Activated naive CD8-positive, alpha-beta T cell treated with anti-CD3 and anti-CD28 coated beads for 36 hours (primary cell): ENCODE measurements at regions not wholly inside any gene's neighbourhood (a gene's known extent, or its start where the extent isn't known, plus 50 kb on each side); places are given as distances from the start of the nearest gene placed in this dataset.
A peak's percentile ranks its signal among the peaks of the same experiment; 100 is the strongest.
"Not testable (repeated sequence)": the region's sequence is repeated elsewhere in the genome, so short reads cannot be mapped to it uniquely, and the experiment has no call there.

Experiments used
- DNase-seq: peaks from one replicate; pipeline ENCODE4 v3.0.0; 2021
- H3K27ac Mint-ChIP-seq: one replicate; pipeline ENCODE4 v1.8.0; 2022; ENCODE audit warnings: mild to moderate bottlenecking, moderate library complexity, mixed read lengths
- H3K27me3 Mint-ChIP-seq: one replicate; pipeline ENCODE4 v1.8.0; 2022; ENCODE audit warnings: mild to moderate bottlenecking, mixed read lengths
- H3K36me3 Mint-ChIP-seq: one replicate; pipeline ENCODE4 v1.8.0; 2021; ENCODE audit warnings: mild to moderate bottlenecking, mixed read lengths
- H3K4me1 Mint-ChIP-seq: one replicate; pipeline ENCODE4 v1.8.0; 2021; ENCODE audit warnings: mixed read lengths
- H3K4me3 Mint-ChIP-seq: one replicate; pipeline ENCODE4 v1.8.0; 2022; ENCODE audit warnings: mild to moderate bottlenecking, moderate library complexity, mixed read lengths
- H3K9me3 Mint-ChIP-seq: one replicate; pipeline ENCODE4 v1.8.0; 2022; ENCODE audit warnings: mixed read lengths

DNA sequence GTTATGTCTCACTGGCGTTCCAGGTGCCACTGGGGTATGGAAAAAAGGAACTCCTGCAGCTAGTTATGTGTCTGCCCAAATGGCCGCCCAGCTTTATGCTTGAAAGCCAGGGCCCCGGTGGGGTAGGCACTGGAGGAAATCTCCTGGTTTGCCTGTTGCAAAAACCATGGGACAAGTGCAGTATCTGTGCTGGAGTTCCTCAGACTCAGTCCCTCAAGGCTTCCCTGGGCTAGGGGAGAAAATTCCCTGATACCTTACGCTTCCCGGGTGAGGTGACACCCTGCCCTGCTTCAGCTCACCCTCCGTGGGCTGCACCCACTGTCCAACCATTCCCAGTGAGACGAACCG is 90.3 kb upstream of the CDK6 start:
- Mint-ChIP-seq H3K27ac (no peak overlapping the region), H3K27me3 (peaks cover 16% of the 10 kb centered on the region), H3K36me3 (peaks cover 6% of the 10 kb centered on the region), H3K9me3 (peaks cover 17% of the 10 kb centered on the region), H3K4me3 (no peak overlapping the region), H3K4me1 (no peaks in the 10 kb centered on the region)
- no peak for DNase-seq

DNA sequence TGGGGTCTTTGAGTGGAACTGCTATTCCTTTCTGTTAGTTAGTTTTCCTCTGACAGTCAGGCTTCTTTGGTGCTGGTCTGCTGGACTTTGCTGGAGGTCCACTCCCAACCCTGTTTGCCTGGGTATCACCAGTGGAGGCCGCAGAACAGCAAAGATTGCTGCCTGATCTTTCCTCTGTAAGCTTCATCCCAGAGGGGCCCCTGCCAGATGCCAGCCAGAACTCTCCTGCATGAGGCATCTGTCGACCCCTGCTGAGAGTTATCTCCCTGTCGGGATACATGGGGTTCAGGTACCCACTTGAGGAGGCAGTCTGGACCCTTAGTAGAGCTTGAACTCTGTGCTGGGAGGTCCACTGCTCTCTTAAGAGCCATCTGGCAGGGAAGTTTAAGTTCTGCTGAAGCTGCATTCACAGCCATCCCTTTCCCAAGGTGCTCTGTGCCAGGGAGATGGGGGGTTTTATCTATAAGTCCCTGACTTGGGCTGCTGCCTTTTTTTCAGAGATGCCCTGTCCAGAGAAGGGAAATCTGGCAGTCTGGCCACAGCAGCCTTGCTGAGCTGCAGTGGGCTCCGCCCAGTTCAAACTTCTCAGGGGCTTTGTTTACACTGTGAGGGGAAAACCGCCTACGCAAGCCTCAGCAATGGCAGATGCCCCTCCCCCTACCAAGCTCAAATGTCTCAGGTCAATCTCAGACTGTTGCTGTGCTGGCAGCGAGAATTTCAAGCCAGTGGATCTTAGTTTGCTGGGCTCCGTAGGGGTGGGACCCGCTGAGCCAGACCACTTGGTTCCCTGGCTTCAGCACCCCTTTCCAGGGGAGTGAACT is 89.7 kb upstream of the CDK6 start:
- H3K27ac Mint-ChIP-seq: no peak overlapping the region
- no peaks in the 10 kb centered on the region for H3K4me1 Mint-ChIP-seq
- H3K4me3 Mint-ChIP-seq: no peak overlapping the region
- peaks cover 16% of the 10 kb centered on the region for H3K27me3 Mint-ChIP-seq
- H3K36me3 Mint-ChIP-seq: peaks cover 6% of the 10 kb centered on the region
- H3K9me3 Mint-ChIP-seq: peaks cover 16% of the 10 kb centered on the region
- no peak for DNase-seq

DNA sequence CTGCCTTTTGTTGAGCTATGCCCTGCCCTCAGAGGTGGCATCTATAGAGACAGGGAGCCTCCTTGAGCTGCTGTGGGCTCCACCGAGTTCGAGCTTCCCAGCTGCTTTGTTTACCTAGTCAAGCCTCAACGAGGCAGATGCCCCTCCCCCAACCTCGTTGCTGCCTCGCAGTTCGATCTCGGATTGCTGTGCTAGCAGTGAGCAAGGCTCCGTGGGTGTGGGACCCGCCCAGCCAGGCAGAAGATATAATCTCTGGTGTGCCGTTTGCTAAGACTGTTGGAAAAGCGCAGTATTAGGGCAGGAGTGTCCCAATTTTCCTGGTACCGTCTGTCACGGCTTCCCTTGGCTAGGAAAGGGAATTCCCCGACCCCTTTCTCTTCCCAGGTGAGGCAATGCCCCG is 88.4 kb upstream of the CDK6 start:
- Mint-ChIP-seq H3K4me1 (no peaks in the 10 kb centered on the region), H3K4me3 (no peak overlapping the region)

DNA sequence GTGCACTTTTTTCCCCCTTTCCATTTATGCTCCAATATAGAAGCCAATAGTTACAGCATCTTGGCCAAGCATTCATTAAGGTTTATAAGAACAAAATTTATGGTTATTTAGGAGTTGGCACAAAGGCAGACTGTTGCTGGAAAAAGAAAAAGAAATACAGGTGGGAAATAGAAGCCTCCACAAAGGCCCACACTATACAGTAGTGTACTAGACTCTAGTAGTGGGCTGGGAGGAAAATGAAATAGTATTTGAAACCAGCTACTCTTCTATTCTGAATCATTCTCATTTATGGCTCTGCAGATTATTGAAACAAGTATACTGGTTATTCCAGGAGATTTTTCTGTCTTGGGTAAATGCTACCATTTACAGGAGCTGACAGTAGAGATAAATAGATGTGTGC is 80.9 kb upstream of the CDK6 start:
- no peak overlapping the region for H3K4me3 Mint-ChIP-seq
- H3K27me3 Mint-ChIP-seq: peaks cover 6% of the 10 kb centered on the region
- H3K27ac Mint-ChIP-seq: no peak overlapping the region
- no peak for DNase-seq
- H3K9me3 Mint-ChIP-seq: peaks cover 3% of the 10 kb centered on the region
- no peaks in the 10 kb centered on the region for H3K36me3 Mint-ChIP-seq
- H3K4me1 Mint-ChIP-seq: no peaks in the 10 kb centered on the region

More for the DNA sequence above, 88.4 kb upstream of the CDK6 start:
- H3K27ac Mint-ChIP-seq: no peak overlapping the region
- no peak for DNase-seq
- peaks cover 16% of the 10 kb centered on the region for H3K27me3 Mint-ChIP-seq
- H3K9me3 Mint-ChIP-seq: peaks cover 9% of the 10 kb centered on the region
- no peaks in the 10 kb centered on the region for H3K36me3 Mint-ChIP-seq

DNA sequence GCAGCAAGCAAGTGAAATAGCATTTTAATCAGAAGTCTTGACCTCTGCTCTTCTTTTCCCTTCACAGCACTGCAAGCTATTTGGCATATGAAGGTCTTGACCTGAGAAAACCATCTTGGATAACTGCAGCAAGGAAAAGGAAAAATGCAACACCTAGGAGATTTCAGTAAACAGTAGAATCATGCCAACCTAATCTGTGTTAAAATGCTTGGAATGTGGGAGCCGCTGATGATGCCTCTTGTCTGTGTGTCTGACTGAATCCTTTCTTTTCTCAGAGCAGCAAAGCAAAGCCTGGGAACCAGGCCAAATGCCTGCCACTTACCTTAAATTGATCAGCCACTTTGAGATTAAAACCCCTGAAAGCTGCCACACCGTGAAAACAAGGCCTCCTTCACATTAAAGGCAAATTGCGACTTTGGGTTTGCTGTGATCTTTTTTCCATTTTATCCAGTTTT is 80.4 kb upstream of the CDK6 start:
- no peak for DNase-seq
- H3K4me3 Mint-ChIP-seq: no peak overlapping the region
- peaks cover 3% of the 10 kb centered on the region for H3K9me3 Mint-ChIP-seq
- H3K27ac Mint-ChIP-seq: no peak overlapping the region
- peaks cover 1% of the 10 kb centered on the region for H3K27me3 Mint-ChIP-seq
- no peaks in the 10 kb centered on the region for H3K4me1 Mint-ChIP-seq
- H3K36me3 Mint-ChIP-seq: no peaks in the 10 kb centered on the region

DNA sequence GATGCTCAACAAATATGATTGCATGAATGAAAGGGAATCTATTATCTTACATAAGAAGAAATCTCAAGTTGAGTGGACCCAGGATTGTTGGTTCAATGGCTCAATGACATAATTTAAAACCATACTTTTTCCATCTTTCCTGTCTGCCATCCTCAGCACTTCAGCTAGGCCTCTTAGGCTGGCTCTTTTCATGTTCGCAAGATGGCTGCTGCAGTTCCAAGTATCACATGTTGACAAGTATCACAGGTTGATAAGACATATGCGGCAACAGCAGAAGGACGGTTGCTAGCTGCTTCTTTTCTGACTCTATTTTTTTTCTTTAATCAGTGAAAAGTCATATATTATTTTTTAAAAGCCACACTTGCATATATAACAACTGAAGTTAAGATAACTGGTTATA is 79.0 kb upstream of the CDK6 start:
- Mint-ChIP-seq H3K36me3 (no peaks in the 10 kb centered on the region), H3K4me1 (no peaks in the 10 kb centered on the region), H3K9me3 (no peaks in the 10 kb centered on the region), H3K27ac (no peak overlapping the region), H3K4me3 (no peak overlapping the region), H3K27me3 (no peaks in the 10 kb centered on the region)
- DNase-seq: no peak

DNA sequence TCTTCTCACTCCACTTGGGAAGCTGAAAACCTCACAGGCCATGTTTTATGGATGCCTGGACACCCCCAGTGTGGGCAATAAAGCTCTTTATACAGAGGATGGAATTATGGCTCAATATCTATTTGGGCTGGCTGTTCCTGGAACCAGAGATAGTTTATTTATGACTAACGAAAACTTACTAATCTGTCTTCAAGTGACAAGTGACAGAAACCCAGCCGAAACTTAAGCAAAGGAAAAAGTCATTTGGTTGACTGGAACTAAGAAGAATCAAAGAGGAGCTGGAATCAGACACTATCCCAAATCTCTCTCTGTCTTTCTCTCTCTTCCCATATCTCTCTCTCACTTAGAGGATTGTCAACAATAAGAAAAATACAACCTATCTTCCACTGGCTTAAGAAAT is 78.3 kb upstream of the CDK6 start:
- H3K9me3 Mint-ChIP-seq: no peaks in the 10 kb centered on the region
- H3K36me3 Mint-ChIP-seq: no peaks in the 10 kb centered on the region
- H3K27ac Mint-ChIP-seq: no peak overlapping the region
- DNase-seq: no peak
- H3K4me1 Mint-ChIP-seq: no peaks in the 10 kb centered on the region
- H3K4me3 Mint-ChIP-seq: no peak overlapping the region
- H3K27me3 Mint-ChIP-seq: no peaks in the 10 kb centered on the region

DNA sequence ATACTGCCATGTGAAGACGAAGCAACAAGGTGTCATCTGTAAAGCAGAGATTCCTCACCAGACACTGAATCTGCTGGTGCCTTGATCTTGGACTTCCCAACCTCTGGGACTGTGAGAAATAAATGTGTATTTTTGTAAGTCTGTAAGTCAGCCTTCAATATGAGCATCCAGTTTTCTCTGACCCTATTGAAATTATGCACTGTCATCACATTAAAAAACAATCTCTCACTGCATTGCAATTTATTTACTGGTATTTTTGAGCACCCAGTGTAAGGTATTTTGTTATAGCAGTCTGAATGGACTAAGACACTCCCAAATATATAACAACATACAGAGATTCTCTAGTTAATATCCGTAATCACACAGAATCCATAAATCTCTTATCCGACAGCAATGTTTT is 77.5 kb upstream of the CDK6 start:
- Mint-ChIP-seq H3K27ac (no peak overlapping the region), H3K4me3 (no peak overlapping the region), H3K9me3 (no peaks in the 10 kb centered on the region), H3K4me1 (no peaks in the 10 kb centered on the region), H3K27me3 (no peaks in the 10 kb centered on the region), H3K36me3 (no peaks in the 10 kb centered on the region)
- DNase-seq: no peak

DNA sequence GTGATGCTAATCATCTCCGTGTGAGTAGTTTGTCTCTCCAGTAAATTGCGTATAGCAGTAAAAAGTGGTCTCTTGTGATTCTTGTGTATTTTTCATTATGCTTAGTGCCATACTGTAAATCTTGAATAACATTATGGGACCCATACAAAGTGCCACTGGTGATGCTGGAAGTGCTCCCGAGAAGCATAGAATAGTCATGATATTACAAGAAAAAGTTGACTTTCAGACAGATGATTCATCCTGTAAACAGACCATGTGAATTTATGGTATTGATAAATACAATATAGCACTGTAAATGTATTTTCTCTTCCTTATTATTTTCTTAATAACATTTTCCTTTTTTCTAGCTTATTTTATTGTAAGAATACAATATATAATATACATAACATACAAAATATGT is 74.6 kb upstream of the CDK6 start:
- no peak overlapping the region for H3K4me3 Mint-ChIP-seq
- no peak for DNase-seq
- no peaks in the 10 kb centered on the region for H3K4me1 Mint-ChIP-seq
- H3K27me3 Mint-ChIP-seq: peaks cover 12% of the 10 kb centered on the region
- peaks cover 1% of the 10 kb centered on the region for H3K9me3 Mint-ChIP-seq
- H3K36me3 Mint-ChIP-seq: no peaks in the 10 kb centered on the region
- H3K27ac Mint-ChIP-seq: no peak overlapping the region

DNA sequence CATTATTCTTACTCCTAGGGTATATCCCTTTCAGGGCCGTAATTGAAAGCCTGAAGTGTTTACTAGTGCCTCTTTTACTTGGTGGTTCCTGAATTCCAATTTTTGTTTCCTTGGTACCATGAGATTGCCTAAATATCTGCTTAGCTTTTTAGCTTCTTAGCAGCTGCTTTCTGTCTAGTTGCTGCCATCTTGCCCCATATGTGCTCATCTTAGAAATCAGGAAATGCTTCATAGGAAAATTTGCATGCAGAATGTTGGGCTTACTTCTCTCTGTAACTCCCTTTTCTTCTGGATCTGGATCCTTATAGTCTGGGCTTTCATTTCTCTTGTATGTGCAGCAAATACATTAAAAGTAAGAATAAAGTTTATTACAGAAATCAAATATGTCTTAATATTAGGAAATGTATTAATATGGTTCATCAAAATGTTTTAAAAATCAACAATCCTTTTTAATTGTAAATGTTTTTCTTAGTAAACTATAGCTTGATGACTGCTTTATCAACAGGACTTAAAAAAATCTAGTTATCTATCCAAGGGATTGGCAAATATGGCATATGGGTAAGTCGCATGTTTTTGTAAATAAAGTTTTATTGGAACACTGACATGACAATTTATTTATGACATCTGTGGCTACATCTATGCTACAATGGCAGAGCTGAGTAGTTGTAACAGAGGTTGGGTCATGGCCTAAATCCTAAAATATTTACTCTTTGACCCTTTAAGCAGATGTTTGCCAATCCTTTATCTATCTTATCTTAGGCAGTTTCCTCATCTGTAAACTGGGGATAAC is 73.5 kb upstream of the CDK6 start:
- no peak for DNase-seq
- H3K4me3 Mint-ChIP-seq: no peak overlapping the region
- H3K4me1 Mint-ChIP-seq: peaks cover 3% of the 10 kb centered on the region
- peaks cover 3% of the 10 kb centered on the region for H3K9me3 Mint-ChIP-seq
- H3K36me3 Mint-ChIP-seq: peaks cover under 1% of the 10 kb centered on the region
- H3K27ac Mint-ChIP-seq: no peak overlapping the region
- peaks cover 12% of the 10 kb centered on the region for H3K27me3 Mint-ChIP-seq

DNA sequence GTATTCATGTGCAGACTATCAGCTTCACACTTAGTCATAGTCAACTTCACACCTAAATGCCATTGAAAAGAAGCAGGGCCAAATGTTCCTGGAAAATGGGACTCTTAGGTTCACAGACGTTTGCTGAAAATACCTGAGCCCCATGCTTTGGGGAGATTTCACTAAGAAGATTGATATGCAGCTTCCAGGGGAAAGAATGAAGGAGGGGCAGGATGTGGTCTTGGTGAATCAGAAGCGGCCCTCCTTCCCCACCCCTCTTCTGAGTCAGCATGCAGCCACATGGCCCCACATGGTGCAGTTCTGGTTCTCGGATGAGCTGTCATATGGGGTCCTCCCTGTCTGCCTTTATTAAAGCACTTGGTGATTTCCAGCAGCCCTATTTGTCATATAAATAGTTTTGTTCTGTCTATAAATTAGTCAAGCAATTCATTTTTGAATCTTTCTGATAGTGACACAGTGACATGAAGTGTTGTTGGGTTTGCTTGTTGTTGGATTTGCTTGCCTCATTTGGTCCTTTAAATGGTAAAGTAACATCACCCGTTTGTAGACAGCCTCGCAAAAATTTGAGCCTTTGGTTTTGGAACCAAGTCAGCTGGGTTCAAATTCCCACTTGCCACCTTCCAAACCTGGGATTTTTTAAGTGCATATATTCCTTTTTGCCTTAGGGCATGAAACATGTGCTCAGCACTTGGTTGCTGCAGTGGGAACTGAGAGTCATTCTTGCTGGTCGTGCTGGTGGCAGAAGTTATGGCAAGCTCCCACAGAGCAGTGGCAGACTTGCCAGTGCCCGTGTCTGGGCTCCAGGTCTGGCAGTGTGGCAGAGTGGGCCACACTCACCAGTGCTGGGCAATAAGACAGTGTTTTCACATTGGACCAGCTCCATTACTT is 68.1 kb upstream of the CDK6 start:
- H3K4me3 Mint-ChIP-seq: peak overlapping the region; percentile 29

DNA sequence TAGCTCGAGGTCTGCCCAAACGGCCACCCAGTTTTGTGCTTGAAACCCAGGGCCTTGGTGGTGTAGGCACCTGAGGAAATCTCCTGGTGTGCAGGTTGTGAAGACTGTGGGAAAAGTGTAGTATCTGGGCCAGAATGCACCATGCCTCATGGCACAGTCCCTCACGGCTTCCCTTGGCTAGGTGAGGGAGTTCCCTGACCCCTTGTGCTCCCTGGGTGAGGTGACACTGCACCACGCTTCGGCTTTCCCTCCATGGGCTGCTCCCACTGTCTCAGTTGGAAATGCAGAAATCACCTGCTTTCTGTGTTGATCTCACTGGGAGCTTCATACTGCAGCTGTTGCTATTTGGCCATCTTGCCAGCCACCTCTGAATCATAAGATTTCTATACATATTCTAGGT is 62.4 kb upstream of the CDK6 start:
- H3K4me1 Mint-ChIP-seq: peaks cover 9% of the 10 kb centered on the region
- DNase-seq: no peak
- peaks cover 14% of the 10 kb centered on the region for H3K27me3 Mint-ChIP-seq
- H3K9me3 Mint-ChIP-seq: peaks cover 40% of the 10 kb centered on the region
- peaks cover 34% of the 10 kb centered on the region for H3K36me3 Mint-ChIP-seq
- H3K27ac Mint-ChIP-seq: no peak overlapping the region
- H3K4me3 Mint-ChIP-seq: no peak overlapping the region

More for the DNA sequence above, 68.1 kb upstream of the CDK6 start:
- Mint-ChIP-seq H3K4me1 (peaks cover 16% of the 10 kb centered on the region), H3K27me3 (peaks cover 15% of the 10 kb centered on the region), H3K9me3 (peaks cover 14% of the 10 kb centered on the region), H3K36me3 (peaks cover 17% of the 10 kb centered on the region), H3K27ac (peak overlapping the region; percentile 92)
- DNase-seq: peak; percentile 88

DNA sequence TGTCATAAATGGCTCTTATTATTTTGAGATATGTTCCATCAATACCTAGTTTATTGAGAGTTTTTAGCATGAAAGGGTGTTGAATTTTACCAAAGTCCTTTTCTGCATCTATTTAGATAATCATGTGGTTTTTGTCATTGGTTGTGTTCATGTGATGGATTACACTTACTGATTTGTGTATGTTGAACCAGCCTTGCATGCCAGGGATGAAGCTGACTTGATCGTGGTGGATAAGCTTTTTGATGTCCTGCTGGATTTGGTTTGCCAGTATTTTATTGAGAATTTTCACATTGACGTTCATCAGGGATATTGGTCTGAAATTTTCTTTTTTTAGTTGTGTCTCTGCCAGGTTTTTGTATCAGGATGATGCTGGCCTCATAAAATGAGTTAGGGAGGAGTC is 58.5 kb upstream of the CDK6 start:
- H3K4me3 Mint-ChIP-seq, H3K4me1 Mint-ChIP-seq, H3K27ac Mint-ChIP-seq, DNase-seq: not testable (repeated sequence)
- peaks cover 22% of the 10 kb centered on the region for H3K36me3 Mint-ChIP-seq
- peaks cover 35% of the 10 kb centered on the region for H3K9me3 Mint-ChIP-seq
- H3K27me3 Mint-ChIP-seq: peaks cover 18% of the 10 kb centered on the region

DNA sequence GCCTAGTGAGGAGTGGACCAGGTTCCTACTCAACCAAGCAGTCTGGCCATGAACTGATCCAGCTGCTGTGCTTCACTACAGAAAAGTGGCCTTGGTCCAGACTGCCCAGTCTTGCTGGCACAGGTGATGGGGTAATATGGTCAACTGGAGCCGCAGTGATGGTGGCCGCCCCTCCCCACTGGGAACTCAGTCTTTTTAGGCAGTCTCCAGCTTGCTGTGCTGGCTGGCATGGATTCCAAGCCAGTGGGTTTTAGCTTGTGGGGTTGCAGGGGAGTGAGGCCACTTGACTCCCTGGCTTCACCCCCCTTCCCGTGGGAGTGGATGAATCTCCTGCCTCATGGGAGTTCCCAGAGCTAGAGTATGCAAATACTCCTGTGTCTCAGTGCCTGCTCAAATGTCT is 52.7 kb upstream of the CDK6 start:
- no peaks in the 10 kb centered on the region for H3K36me3 Mint-ChIP-seq
- DNase-seq: no peak
- H3K4me3 Mint-ChIP-seq: no peak overlapping the region
- H3K9me3 Mint-ChIP-seq: peaks cover 30% of the 10 kb centered on the region
- peaks cover 3% of the 10 kb centered on the region for H3K4me1 Mint-ChIP-seq
- peaks cover 14% of the 10 kb centered on the region for H3K27me3 Mint-ChIP-seq
- H3K27ac Mint-ChIP-seq: no peak overlapping the region
